ENCODE measurements at regions not wholly inside any gene's neighbourhood (a gene's known extent, or its start where the extent isn't known, plus 50 kb on each side); places are given as distances from the start of the nearest gene placed in this dataset.

- no peak for TF ChIP-seq CTCF (IDR thresholded peaks at IDR 0.05)
- no peak for TF ChIP-seq POLR2A (IDR thresholded peaks at IDR 0.05)
These were observed 85.6 kb upstream of the C1orf21 start for GRCh38 chr1:184301227-184301626.

Data from tibial nerve (tissue), 3 donors.